GM19238 (cell line): ENCODE measurements at regions not wholly inside any gene's neighbourhood (a gene's known extent, or its start where the extent isn't known, plus 50 kb on each side); places are given as distances from the start of the nearest gene placed in this dataset.

Experiments used
- DNase-seq: peaks from one replicate; pipeline ENCODE4 v3.0.0; 2011; ENCODE audit warnings: low spot score; ENCODE audit not compliant: insufficient read length

DNA sequence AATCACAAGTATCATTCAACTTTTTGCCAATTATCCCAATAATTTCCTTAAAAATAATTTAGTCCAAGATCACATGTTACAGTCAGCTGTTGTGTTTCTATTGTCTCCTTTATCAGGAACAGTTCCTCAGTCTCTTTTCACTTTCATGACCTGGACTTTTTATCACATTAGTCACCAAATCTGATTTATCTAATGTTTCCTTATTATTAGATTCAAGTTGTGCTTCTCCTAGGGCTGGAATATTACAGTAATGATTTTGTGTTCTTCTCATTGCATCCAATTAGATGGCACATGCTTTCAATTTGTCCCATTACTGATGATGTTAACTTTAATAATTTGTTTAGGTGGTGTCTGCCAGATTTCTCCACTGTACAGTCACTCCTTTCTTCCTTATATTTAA lies 66.3 kb upstream of the DCBLD2 start:
- no peak for DNase-seq

DNA sequence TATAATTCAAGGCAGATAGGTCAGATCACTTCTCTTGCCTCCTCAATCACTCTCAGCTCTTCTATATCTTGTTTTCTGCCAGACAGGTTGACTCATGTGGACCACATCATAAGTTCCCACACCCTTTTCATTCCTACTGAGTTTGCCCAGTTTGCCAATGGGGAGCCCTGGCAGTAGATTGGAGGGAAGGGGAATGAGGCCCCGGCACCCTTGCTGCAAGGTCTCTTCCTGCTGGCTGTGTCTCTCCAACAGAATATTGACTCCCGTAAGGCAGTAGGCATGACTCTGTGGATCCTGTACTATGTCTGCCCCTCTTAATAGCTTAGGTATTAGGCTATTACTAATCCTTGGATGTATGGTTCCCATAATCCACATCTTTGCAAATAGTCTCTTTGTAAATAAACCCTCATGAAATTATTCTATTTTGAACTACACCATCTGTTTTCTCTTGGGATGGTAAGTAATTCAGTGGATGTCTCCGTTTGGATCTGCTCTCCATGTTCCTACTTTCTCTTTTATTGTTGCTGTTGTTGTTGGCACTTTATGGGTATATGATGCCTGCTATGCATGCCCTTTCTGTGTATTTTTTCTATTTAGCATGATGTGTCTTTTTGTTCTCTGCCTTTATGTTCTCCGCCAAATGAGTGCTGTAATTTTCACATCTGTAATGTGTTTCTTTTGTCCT lies 65.5 kb upstream of the DCBLD2 start:
- DNase-seq: no peak

DNA sequence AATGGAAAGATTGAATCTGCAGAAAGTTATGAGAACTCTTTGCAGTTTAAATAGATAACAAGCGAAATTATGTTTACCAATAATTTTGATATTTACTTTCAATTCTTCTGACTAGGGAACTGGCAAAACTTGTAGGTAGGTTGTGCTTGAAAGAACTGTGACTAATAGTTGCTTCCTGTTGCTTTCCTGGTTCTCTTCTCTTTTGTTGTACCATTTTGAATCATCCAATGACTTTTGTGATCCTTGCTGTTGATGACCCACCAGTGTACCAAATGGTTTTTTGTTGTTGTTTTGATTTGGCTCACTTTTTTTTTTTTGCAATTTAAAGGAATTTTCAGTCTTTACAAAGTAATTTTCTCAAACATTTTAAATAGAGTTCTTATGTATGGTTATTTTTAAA lies 64.9 kb upstream of the DCBLD2 start:
- DNase-seq: no peak

DNA sequence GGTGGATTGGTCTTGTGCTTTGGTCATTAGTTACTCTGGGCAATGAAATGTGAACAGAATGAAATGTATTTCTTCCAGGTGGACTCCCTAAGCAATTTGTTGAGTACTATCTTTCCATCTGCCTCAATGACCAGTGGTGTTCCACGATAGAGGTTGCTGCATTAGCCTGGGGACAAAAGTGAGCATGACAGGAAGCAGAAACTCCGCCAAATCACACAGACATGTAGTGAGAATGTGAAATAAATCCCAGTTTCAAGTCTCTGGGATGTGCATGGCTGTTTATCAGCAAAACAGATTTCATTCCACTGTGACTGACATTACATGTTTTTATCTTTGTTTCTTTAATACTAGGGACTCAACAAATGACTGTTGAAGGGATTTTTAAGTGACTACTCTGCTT lies 63.3 kb upstream of the DCBLD2 start:
- DNase-seq: no peak

DNA sequence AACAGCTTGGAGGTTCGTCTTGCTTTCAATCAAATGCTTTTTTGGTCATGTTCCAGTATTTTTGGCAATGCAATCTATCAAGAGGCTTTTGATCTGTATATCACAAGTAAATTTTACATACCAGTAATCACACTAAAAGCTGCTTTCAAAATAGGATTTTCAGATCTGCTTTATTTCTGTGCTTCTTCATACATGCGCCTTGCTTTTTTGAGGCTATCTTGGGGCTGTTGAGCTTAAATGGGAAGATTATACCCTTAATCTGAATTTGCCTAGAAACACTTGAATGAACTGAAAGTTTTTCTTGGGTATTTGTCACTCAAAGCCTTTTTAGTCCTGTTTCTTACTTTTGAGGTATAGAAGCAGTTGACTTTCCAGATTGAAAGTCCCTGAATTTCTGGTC lies 62.1 kb upstream of the DCBLD2 start:
- no peak for DNase-seq

DNA sequence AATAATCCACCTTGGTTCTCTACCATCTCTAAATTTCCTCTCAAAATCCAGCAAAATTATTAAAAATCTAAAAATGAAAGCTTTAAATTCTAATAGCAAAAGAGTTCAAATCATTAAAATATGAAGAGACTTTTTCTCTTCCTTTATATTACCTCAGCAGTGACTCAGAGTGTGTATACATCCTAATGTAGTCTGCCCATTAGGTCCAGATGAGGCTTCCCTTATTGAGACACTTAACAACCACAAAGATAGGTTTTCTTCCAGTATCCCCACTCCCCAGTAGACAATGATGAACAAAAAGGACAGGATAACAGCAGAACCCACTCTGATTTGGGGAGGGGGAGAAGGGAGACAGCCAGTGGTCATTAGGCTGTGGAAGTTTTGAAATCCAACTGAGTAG lies 61.5 kb upstream of the DCBLD2 start:
- DNase-seq: no peak

DNA sequence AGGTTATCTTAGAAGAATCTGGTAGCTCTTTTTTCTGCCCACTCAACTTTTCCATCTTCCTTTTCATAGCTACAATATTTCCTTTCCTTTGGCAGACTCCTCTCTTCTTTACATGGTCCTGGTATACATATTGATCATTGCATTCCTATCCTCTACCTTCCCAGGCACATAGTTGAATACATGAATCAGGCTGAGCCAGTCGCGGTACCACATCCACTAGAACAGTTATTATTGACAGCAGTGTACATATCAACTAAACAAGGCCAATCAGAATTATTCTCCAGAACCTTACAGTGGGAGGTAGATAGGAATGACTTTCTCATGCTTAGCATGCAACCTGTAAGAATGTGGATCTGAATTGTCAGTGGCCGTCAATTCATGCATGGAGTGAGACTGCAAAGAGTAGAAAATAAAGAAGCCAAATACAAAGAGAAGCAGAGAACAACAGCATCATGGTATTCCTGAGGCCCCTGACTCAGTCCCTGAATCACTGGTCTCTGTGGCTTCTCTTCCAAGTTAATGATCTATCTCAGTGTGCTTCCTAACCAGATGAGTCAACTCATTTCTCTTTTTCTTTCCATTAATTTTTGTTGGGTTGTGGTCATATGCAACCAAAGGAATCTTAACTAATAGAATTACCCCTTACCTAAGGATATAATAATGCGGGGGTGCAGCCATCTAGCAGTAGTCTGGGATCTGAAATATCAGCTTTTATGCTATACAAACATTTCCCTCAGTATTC lies 60.9 kb upstream of the DCBLD2 start:
- no peak for DNase-seq

DNA sequence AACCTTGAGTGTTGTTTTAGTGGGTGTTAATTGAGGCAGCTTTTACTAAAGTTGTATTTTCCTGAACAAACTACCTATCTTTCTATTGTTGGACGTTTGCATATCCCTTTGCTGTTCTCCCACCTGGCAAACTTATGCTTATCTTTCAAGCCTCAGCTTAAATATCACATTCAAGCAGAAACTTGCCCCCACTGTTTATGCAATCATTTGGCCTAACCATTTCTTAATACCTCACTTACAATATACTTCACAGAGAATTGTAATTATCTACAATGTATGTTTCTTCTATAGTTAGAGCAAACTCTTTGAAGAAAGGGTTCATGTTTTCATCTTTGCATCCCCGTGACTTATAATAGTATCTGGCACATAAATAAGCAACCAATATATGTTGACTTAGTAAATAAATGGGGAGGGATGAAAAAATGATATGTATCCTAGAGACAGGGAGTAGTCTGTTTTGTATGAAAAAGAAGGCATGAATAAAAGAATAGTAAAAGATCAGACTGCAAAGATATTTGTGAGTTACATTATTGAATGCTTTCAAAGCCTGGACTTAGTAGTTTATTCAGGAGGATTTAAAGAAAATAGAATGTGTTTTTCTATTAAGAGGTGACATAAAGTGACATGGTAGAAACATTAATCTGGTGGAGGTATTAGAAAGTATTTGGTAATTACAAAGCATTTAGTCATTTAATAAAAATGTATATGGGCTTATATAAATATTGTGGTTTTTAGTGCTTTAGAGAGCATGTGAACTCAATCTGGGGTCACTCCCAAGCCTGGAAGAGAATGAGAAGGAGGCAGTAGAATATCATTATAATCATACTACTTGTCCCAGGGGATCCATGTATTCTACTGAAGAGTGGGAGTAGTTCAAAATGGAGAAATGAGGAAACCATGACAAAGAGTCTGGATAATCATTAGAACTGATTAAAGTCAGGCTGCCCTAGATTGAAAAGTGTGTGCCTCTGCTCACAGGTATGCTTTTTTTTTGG lies 60.0 kb upstream of the DCBLD2 start:
- no peak for DNase-seq

DNA sequence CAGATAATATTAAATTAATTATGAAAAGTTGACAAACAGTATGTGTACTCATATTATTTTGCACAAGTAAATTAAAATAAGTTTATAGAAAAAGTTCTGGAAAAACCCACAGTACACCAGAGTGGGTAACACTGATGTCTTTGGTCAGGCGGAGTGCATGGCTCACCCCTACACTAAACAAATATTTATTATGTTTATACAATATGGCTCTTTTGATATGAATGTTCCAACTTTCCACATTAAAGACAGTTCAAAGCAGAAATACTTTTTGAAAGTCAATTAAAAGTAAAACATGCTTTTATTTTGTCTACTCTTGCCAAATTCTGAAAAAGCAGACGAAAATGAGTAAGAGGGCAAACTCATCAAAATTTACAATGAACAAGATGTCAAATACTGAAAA lies 56.2 kb upstream of the DCBLD2 start:
- DNase-seq: no peak

DNA sequence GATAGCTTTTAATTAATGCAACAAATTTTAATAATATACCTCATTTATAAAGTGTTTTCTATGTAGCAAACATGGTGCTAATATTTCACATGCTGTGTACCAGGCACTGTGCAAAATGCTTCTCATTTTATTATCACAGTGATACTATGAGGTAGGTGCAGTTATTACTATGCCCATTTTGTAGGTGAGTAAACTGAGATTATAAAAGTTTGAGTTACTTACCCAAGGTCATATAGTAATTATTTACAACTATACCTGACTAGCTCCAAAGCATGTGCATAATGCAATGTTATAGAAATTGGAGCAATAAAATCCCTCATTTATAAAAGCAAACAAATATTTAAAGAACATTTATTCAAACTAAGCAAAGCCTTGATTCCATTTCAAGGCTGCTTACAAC lies 54.5 kb upstream of the DCBLD2 start:
- no peak for DNase-seq

DNA sequence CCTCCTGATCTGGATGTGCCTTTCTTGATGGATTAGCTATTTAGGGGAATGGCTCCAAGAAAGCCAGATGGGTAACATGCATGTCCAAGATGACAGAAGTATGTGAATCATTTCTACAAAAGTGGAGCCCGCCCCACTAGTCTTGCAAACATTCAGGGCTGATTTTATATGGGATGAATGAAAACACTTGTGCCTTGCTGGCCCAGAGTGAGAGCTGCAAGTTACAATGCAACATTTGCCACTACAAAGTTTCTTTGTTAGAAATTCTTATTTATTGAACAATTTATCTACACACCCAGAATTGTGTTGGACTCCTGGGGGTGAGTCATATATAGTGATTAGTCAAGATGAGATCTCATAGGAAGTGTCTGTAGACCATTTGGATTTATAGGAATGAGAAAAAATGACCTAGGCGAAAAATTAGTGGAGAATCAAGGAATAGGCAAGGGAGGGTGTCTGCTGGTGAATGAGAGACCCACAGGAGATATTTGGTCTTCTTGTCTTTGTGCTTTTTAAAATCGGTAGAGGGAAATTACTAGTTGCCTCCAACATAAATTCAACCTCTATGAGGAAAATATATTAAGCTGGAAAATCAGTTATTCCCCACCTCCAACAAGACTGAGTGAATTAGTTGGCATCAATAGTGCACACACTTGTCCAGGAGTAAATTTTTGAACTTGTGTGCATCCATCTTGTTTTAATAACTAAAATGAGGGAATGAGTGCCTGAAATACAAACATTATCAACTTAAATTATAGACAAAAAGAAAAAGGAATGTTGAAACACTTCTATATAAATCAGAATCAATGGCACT lies 53.5 kb upstream of the DCBLD2 start:
- no peak for DNase-seq

DNA sequence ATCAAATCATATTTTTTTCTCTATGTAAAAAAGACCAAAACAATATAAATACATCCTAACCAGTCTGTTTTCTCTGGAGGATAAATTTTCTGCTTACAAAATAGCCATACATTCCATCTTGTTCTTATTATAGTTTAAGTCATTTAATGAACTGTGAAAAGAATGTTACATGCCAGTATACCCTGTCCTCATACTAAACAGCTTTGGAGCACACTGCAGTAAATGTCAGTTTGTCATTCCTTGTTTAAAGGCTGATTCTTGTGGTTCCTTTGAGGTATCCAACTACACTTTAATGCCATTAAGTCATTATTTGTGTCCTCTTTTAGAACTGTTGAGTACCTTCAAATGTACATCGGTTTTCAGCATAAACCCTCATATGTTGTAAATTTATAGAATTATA lies 52.7 kb upstream of the DCBLD2 start:
- no peak for DNase-seq

DNA sequence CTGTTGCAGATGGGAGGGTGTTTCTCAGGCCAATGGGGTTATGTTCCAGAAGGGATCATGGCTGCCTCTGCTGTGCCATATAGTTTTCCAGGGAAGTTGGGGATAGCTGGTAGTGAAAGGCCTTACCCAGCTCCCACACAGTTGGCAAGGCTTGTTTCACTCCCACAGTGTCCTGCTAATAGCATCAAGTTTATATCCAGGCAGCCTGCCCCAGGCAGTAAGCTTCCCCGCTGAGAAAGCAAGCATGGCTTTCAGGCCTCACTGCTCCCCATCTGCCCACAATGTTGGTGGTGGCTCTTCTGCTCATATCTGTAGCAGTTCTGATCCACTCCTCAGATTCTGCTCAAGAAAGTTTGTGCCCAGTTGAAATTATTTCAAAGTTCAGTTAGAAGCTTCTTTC lies 50.9 kb upstream of the DCBLD2 start:
- DNase-seq: no peak
